GM12891 (cell line): ENCODE measurements at regions not wholly inside any gene's neighbourhood (a gene's known extent, or its start where the extent isn't known, plus 50 kb on each side); places are given as distances from the start of the nearest gene placed in this dataset.

Source experiments
- POLR2A ChIP-seq: IDR thresholded peaks from 2 replicates; pipeline ENCODE4 v1.6.1; 2011; ENCODE audit warnings: low read depth, low read length, control low read depth
- POLR2AphosphoS5 ChIP-seq: IDR thresholded peaks from 2 replicates; pipeline ENCODE4 v1.6.1; 2011; ENCODE audit warnings: low read depth, low read length, control low read depth
- POU2F2 ChIP-seq: IDR thresholded peaks from 2 replicates; pipeline ENCODE4 v1.6.1; 2011; ENCODE audit warnings: low read depth, mild to moderate bottlenecking, control low read depth, low read length, moderate library complexity
- SPI1 ChIP-seq: IDR thresholded peaks from 2 replicates; pipeline ENCODE4 v1.6.1; 2011; ENCODE audit warnings: low read depth, low read length, control low read depth
- TAF1 ChIP-seq: IDR thresholded peaks from 2 replicates; pipeline ENCODE4 v1.6.1; 2011; ENCODE audit warnings: low read depth, low read length, control low read depth

DNA sequence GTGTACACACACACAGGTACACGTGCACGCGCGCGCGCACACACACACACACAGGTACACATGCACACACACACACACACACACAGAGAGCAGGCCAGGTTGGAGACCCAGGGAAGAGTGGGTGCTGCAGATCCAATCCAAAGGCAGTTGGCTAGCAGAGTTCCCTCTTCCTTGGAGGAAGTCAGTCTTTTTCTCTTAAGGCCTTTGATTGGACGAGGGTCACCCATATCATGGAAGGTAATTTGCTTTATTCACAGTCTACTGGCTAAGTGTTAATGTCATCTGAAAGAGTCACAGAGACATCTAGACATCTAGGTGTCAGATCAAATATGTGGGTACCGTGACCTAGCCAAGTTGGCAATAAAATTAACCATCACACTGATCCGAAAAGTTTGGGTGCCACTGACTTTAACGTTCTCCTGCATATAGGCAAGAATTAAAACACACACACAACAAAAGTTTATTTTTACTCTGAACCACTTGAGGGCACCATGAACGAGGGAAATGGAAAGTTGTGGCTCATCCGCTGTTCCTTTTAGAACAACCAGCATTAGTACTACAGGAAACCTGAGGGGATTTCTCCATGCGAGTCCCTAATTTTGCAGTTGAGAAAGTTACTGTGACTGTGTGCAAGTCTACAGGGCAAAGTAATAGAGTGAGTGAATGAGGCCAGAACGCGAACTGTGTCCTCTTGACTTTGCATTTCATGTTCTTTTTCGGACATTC lies 66.0 kb upstream of the STOX2 start:
- TF ChIP-seq TAF1 (no peak), POLR2AphosphoS5 (no peak), POLR2A (no peak), SPI1 (no peak), POU2F2 (no peak)
